Neural crest cell (in vitro differentiated cells): ENCODE measurements at regions not wholly inside any gene's neighbourhood (a gene's known extent, or its start where the extent isn't known, plus 50 kb on each side); places are given as distances from the start of the nearest gene placed in this dataset.
"Not testable (repeated sequence)": the region's sequence is repeated elsewhere in the genome, so short reads cannot be mapped to it uniquely, and the experiment has no call there.

Experiments
- DNase-seq: peaks from one replicate; pipeline ENCODE4 v3.0.0; 2021; ENCODE audit warnings: low read depth, mixed read lengths, low spot score
- H3K27ac Mint-ChIP-seq: one replicate; pipeline ENCODE4 v1.8.0; 2021; ENCODE audit warnings: mild to moderate bottlenecking, mixed read lengths; ENCODE audit not compliant: unreplicated experiment
- H3K27me3 Mint-ChIP-seq: 2 replicates; pipeline ENCODE4 v1.8.0; 2021; ENCODE audit warnings: low read depth, mild to moderate bottlenecking, mixed read lengths
- H3K36me3 Mint-ChIP-seq: 2 replicates; pipeline ENCODE4 v1.8.0; 2021; ENCODE audit warnings: low read depth, mild to moderate bottlenecking, mixed read lengths
- H3K4me1 Mint-ChIP-seq: 2 replicates; pipeline ENCODE4 v1.8.0; 2021; ENCODE audit warnings: mixed read lengths
- H3K4me3 Mint-ChIP-seq: one replicate; pipeline ENCODE4 v1.8.0; 2021; ENCODE audit warnings: mild to moderate bottlenecking, mixed read lengths
- H3K9me3 Mint-ChIP-seq: 2 replicates; pipeline ENCODE4 v1.8.0; 2021; ENCODE audit warnings: mixed read lengths
- CTCF ChIP-seq: fragments of 200-600 bp; sonication (generic); conservative IDR thresholded peaks from 2 replicates; pipeline ENCODE4 v1.5.0; 2021; ENCODE audit warnings: antibody characterized with exemption, mild to moderate bottlenecking

DNA sequence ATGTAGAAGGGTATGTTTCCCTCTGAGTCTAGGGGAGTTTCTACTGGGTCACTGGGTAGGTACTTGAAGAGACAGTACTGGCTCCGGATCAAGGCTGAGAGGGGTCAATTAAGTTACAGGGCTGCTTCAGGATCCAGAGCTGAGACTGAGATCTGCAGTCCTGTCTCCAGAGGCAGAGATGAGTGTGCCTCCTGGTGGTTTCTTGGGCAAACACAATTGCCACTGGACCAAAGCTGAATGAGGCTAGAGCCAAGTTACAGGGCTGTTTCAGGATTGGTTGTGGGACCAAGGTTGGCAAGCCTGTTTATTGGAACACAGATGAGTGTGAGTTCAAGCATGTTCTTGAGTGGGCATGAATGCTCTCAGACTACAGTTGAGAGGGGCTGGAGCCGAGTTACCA is 157.9 kb downstream of the ADCYAP1 start:
- peaks cover 6% of the 10 kb centered on the region for H3K9me3 Mint-ChIP-seq
- no peaks in the 10 kb centered on the region for H3K27me3 Mint-ChIP-seq
- H3K27ac Mint-ChIP-seq: no peak overlapping the region
- no peak for TF ChIP-seq CTCF
- peaks cover 5% of the 10 kb centered on the region for H3K4me1 Mint-ChIP-seq
- DNase-seq: no peak
- H3K4me3 Mint-ChIP-seq: no peak overlapping the region
- H3K36me3 Mint-ChIP-seq: peaks cover 14% of the 10 kb centered on the region

GRCh38 chr18:1075322-1075721 is 170.7 kb downstream of the ADCYAP1 start:
- Mint-ChIP-seq H3K36me3 (no peaks in the 10 kb centered on the region), H3K4me3 (no peak overlapping the region), H3K27me3 (no peaks in the 10 kb centered on the region), H3K9me3 (no peaks in the 10 kb centered on the region), H3K27ac (no peak overlapping the region), H3K4me1 (no peaks in the 10 kb centered on the region)
- no peak for DNase-seq
- no peak for TF ChIP-seq CTCF

- DNase-seq: no peak
- Mint-ChIP-seq H3K9me3 (no peaks in the 10 kb centered on the region), H3K27ac (no peak overlapping the region), H3K27me3 (no peaks in the 10 kb centered on the region), H3K36me3 (no peaks in the 10 kb centered on the region), H3K4me3 (no peak overlapping the region), H3K4me1 (no peaks in the 10 kb centered on the region)
- no peak for TF ChIP-seq CTCF
These were observed 171.2 kb downstream of the ADCYAP1 start for GRCh38 chr18:1075876-1076275.

DNA sequence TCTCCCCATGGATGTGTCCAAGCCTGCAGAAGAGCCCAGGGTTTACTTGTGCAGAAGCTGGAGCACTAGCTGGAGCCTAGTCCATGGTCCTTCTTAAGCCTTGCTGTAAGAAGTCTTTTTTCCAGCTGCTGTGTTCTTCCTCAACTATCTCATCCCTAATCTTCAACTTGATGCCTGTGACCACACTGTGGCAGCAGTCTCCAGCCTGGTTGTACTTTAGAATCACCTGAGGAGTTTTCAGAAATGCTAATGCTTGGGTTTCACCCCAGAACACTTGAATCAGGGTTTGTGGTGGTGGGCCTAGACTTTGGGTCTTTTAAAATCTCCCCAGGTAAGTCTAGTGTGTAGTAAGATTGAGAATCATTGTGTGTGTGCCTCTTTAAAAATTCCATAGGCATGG is 173.6 kb downstream of the ADCYAP1 start:
- no peak overlapping the region for H3K4me3 Mint-ChIP-seq
- no peak overlapping the region for H3K27ac Mint-ChIP-seq
- H3K36me3 Mint-ChIP-seq: no peaks in the 10 kb centered on the region
- no peak for TF ChIP-seq CTCF
- no peak for DNase-seq
- no peaks in the 10 kb centered on the region for H3K27me3 Mint-ChIP-seq
- H3K9me3 Mint-ChIP-seq: no peaks in the 10 kb centered on the region
- no peaks in the 10 kb centered on the region for H3K4me1 Mint-ChIP-seq

DNA sequence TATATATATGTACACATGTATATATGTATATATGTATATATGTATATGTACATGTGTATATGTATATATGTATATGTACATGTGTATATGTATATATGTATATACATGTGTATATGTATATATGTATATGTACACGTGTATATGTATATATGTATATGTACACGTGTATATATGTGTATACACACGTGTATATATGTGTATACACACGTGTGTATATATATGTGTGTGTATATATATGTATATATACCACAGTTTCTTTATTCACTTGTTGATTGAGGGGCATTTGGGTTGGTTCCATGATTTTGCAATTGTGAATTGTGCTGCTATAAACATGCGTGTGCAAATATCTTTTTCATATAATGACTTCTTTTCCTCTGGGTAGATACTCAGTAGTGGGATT is 179.0 kb downstream of the ADCYAP1 start:
- H3K27me3 Mint-ChIP-seq, H3K4me3 Mint-ChIP-seq, H3K4me1 Mint-ChIP-seq, DNase-seq, H3K27ac Mint-ChIP-seq: not testable (repeated sequence)
- Mint-ChIP-seq H3K36me3 (peaks cover 23% of the 10 kb centered on the region), H3K9me3 (peaks cover 30% of the 10 kb centered on the region)

- DNase-seq: no peak
- peaks cover 19% of the 10 kb centered on the region for H3K36me3 Mint-ChIP-seq
- TF ChIP-seq CTCF: no peak
- H3K27ac Mint-ChIP-seq: no peak overlapping the region
- no peaks in the 10 kb centered on the region for H3K4me1 Mint-ChIP-seq
- H3K9me3 Mint-ChIP-seq: peaks cover 20% of the 10 kb centered on the region
- H3K27me3 Mint-ChIP-seq: no peaks in the 10 kb centered on the region
- no peak overlapping the region for H3K4me3 Mint-ChIP-seq
These were observed 186.1 kb downstream of the ADCYAP1 start for GRCh38 chr18:1090758-1091157.
